Heart left ventricle (tissue), 13 donors: ENCODE measurements at regions not wholly inside any gene's neighbourhood (a gene's known extent, or its start where the extent isn't known, plus 50 kb on each side); places are given as distances from the start of the nearest gene placed in this dataset.

Source experiments
- POLR2A ChIP-seq, 2 donors: fragments of 450-650 bp; IDR thresholded peaks; one replicate each; pipeline ENCODE4 v1.6.1; 2017; ENCODE audit warnings: antibody characterized with exemption in 2 of 2, mild to moderate bottlenecking in 2 of 2, moderate library complexity in 2 of 2
- TF ChIP-seq, protein P1 (sequence below), 12 donors: fragments of 200-600 bp; sonication (generic) in 4 of 12; IDR thresholded peaks; one replicate each; pipeline versions ENCODE4 v1.5.0 to v1.8.0; 2018 to 2022; ENCODE audit warnings: antibody characterized with exemption in 12 of 12, mild to moderate bottlenecking in 5 of 12
- donor health status: ischemic (EF 13 %, LVEDD 7.1; RV severe dilation, severe dysfunction).
- donor health status: DM: no; HTN: yes; CAD: no.
- donor health status: DM: no; HTN: no; CAD: no.
- donor health status: ischemic (EF 25% LVEDD 6.9; RV normal size, moderate dysfunction).
- donor health status: ischemic (EF 25% LVEDD 5.7; RV mildly dilated, moderate dysfunction).
- donor health status: ischemic (EF 35%, LVEDD 5.7; RV mildly dilated, moderate dysfunction).
- donor health status: nonischemic (EF 11% LVEDD 7.7; RV severe dilation, severe dysfunction).
- donor health status: DM: yes; HTN: yes; CAD: no.
- donor health status: PGD.
- donor health status: ischemic (EF 29% LVEDD 5.4; RV normal size, mild dysfunction).
- donor health status: nonischemic (EF 23%, LVEDD 6.1; RV moderate dilation, normal function).

DNA sequence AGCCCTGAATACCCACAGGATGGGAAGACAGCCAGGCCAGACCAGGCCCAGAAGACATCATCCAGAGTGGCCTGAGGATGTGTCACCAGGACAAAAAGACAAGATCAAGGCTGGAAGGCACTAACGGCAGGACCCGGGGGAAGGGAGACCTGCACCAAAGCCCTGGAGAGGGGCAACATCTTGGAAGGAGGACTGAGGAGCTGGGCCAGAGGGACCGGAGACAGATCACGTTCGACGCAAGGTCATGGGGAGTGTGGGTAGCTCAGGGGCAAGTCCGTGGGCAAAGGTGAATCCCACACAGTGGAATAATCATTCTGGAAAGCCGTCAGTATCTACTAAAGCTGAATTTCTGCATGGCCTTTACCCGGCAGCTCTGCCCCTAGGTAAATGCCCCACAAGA lies 478.6 kb downstream of the MATN1 start:
- TF ChIP-seq, protein P1, sequence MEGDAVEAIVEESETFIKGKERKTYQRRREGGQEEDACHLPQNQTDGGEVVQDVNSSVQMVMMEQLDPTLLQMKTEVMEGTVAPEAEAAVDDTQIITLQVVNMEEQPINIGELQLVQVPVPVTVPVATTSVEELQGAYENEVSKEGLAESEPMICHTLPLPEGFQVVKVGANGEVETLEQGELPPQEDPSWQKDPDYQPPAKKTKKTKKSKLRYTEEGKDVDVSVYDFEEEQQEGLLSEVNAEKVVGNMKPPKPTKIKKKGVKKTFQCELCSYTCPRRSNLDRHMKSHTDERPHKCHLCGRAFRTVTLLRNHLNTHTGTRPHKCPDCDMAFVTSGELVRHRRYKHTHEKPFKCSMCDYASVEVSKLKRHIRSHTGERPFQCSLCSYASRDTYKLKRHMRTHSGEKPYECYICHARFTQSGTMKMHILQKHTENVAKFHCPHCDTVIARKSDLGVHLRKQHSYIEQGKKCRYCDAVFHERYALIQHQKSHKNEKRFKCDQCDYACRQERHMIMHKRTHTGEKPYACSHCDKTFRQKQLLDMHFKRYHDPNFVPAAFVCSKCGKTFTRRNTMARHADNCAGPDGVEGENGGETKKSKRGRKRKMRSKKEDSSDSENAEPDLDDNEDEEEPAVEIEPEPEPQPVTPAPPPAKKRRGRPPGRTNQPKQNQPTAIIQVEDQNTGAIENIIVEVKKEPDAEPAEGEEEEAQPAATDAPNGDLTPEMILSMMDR (IDR thresholded peaks at IDR 0.05): no peak
- no peak for TF ChIP-seq POLR2A (IDR thresholded peaks at IDR 0.05)
